ENCODE measurements at regions not wholly inside any gene's neighbourhood (a gene's known extent, or its start where the extent isn't known, plus 50 kb on each side); places are given as distances from the start of the nearest gene placed in this dataset.

DNA sequence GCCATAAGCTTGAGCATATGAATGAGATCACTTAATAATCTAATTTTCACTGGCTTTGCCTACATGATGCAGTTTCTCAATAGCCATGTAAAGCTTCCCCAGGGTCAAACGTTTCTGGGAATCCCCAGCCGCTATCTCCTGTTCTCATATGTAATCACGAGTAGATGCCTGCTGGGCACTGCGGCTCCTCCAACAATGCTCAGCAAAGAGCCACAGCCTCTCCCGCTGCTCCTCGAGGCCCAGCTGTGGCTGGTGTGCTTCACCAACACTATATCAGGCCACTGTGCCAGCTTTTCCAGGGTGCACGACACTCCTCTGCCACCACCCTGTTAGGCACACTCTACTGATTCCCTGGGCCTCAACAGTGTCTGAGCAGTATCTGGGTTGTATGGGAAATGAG lies 78.3 kb upstream of the RASGEF1B start:
- POLR2A ChIA-PET = no interaction called here
- TF ChIP-seq LEF1 (IDR thresholded peaks at IDR 0.05; ENCODE audit: borderline replicate concordance) = no peak
- no peak for TF ChIP-seq FOXA1 (IDR thresholded peaks at IDR 0.05)
- no peak for TF ChIP-seq HDGF (IDR thresholded peaks at IDR 0.05; ENCODE audit: borderline replicate concordance)
- no peak for TF ChIP-seq SP1 (IDR thresholded peaks at IDR 0.05)
- no peak for TF ChIP-seq ELF4 (IDR thresholded peaks at IDR 0.05)
- DNase-seq (ENCODE audit: extremely low spot score) = no peak
- CTCF ChIA-PET = no interaction called here

DNA sequence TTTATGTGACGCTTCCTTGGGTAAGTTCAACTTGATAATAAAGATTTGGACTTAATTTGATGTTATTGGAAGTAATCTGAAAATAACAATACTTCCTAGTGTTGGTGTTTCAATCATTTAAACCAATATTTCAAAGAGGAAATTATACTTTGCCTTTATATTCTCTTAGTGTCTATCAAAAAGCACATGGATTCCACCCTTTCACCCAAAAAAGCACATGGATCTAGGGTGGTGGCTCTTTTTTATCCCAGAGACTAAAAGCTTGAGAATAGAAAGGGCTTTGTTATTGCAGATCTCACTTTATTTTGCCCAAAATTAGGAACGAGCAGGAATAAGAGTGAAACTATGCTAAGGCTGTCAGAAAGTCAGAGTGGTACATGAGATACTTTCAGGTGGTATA lies 75.1 kb upstream of the RASGEF1B start:
- DNase-seq (ENCODE audit: extremely low spot score) = no peak
- ChIA-PET CTCF (no interaction called here), POLR2A (no interaction called here)
- TF ChIP-seq ARNT (IDR thresholded peaks at IDR 0.05) = no peak
- TF ChIP-seq BHLHE40 (IDR thresholded peaks at IDR 0.05; ENCODE audit: borderline replicate concordance) = no peak
- no peak for TF ChIP-seq FOXA1 (IDR thresholded peaks at IDR 0.05)
- TF ChIP-seq ZNF384 (IDR thresholded peaks at IDR 0.05) = no peak
- no peak for TF ChIP-seq LEF1 (IDR thresholded peaks at IDR 0.05; ENCODE audit: borderline replicate concordance)
- TF ChIP-seq CTBP1 (IDR thresholded peaks at IDR 0.05; ENCODE audit: borderline replicate concordance) = no peak
- TF ChIP-seq, protein P1, sequence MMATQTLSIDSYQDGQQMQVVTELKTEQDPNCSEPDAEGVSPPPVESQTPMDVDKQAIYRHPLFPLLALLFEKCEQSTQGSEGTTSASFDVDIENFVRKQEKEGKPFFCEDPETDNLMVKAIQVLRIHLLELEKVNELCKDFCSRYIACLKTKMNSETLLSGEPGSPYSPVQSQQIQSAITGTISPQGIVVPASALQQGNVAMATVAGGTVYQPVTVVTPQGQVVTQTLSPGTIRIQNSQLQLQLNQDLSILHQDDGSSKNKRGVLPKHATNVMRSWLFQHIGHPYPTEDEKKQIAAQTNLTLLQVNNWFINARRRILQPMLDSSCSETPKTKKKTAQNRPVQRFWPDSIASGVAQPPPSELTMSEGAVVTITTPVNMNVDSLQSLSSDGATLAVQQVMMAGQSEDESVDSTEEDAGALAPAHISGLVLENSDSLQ (IDR thresholded peaks at IDR 0.05) = no peak
- TF ChIP-seq NFRKB (IDR thresholded peaks at IDR 0.05) = no peak
- no peak for TF ChIP-seq FOXM1 (IDR thresholded peaks at IDR 0.05; ENCODE audit: borderline replicate concordance)
- TF ChIP-seq ELF4 (IDR thresholded peaks at IDR 0.05) = no peak
- no peak for TF ChIP-seq L3MBTL2 (conservative IDR thresholded peaks at IDR 0.05)
- TF ChIP-seq TARDBP (IDR thresholded peaks at IDR 0.05) = no peak
- TF ChIP-seq SP1 (IDR thresholded peaks at IDR 0.05) = no peak
- TF ChIP-seq FOXK2 (IDR thresholded peaks at IDR 0.05) = no peak
- no peak for TF ChIP-seq HDGF (IDR thresholded peaks at IDR 0.05; ENCODE audit: borderline replicate concordance)
- no peak for TF ChIP-seq SUZ12 (IDR thresholded peaks at IDR 0.05)

DNA sequence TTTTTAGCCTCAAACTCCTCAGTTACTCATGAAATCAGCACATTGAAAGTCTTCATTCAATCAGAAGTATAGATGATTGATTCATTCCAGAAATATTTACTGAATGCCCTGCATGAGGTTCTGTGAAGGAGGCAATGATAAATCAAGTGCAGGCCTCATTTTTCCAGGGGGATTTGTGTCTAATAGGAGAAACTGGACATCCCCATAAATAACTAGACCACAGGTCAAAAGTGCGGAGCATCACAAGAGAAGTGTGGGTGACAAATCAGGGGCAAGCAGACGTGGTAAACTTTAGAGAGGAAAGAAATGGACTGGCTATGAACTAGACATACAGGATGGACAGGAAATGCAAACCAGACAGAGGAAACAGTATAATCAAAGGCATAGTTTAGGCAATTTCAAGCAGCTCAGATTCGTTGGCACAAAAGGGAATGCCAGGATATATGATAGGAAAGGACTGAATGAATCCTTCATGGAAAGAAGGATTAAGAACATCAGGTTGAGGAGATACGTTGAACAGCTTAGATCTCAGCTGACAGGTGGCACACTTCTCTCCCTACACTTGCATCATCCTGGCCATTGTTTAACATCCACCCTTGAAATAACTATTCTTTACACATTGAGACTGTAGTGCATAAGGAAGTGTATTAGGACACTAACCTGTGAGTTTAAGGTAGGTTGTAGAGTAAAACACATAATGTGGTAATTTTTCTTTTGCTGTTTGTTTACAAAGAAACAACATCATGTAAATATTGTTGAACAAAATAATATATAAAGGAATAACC lies 69.6 kb upstream of the RASGEF1B start:
- ChIA-PET POLR2A (no interaction called here), CTCF (no interaction called here)
- no peak for DNase-seq (ENCODE audit: extremely low spot score)
- no peak for TF ChIP-seq LEF1 (IDR thresholded peaks at IDR 0.05; ENCODE audit: borderline replicate concordance)
- TF ChIP-seq TARDBP (IDR thresholded peaks at IDR 0.05) = no peak
- TF ChIP-seq FOXA1 (IDR thresholded peaks at IDR 0.05) = no peak
- no peak for TF ChIP-seq CTBP1 (IDR thresholded peaks at IDR 0.05; ENCODE audit: borderline replicate concordance)
- no peak for TF ChIP-seq L3MBTL2 (conservative IDR thresholded peaks at IDR 0.05)
- TF ChIP-seq FOXM1 (IDR thresholded peaks at IDR 0.05; ENCODE audit: borderline replicate concordance) = no peak
- TF ChIP-seq, protein P1 (IDR thresholded peaks at IDR 0.05) = no peak
- TF ChIP-seq SUZ12 (IDR thresholded peaks at IDR 0.05) = no peak
- TF ChIP-seq ELF4 (IDR thresholded peaks at IDR 0.05) = no peak
- TF ChIP-seq NFRKB (IDR thresholded peaks at IDR 0.05) = no peak
- no peak for TF ChIP-seq HDGF (IDR thresholded peaks at IDR 0.05; ENCODE audit: borderline replicate concordance)
- TF ChIP-seq ARNT (IDR thresholded peaks at IDR 0.05) = no peak
- no peak for TF ChIP-seq ZNF384 (IDR thresholded peaks at IDR 0.05)
- no peak for TF ChIP-seq SP1 (IDR thresholded peaks at IDR 0.05)
- no peak for TF ChIP-seq BHLHE40 (IDR thresholded peaks at IDR 0.05; ENCODE audit: borderline replicate concordance)
- TF ChIP-seq FOXK2 (IDR thresholded peaks at IDR 0.05) = no peak

DNA sequence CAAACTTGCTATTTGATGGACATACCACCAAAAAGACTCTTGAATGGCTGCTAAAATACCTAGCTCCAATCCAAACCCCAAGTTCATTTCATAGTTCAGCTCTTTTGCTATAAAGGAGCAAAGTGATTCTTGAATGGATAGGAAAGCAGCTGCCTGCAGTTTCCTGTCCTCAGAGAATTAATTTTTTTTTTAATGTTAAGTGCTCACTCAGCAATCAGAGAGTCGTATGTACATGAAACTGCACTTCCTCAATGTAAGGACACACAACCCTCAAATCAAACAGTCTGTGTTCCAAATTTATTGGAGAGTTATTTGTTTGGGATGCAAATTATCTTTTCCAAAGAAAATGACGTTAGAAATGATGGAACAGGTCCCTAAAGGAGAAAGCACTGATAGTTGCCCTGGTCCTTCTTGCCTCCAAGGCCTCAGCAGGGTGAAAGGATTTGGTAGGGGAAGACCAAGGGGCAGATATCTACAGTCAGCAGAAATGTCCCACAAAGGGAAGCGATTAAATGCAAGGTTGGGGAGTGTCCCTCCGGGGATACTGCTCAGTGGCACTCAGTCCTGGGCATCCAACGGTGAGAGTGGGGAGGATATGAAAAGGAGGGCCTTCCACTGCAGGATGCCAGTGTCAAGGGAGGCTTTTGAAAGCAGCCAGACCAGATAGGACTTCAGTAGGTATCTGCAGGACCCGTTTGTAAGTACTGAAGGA lies 67.2 kb upstream of the RASGEF1B start:
- CTCF ChIA-PET = no interaction called here
- no peak for DNase-seq (ENCODE audit: extremely low spot score)

DNA sequence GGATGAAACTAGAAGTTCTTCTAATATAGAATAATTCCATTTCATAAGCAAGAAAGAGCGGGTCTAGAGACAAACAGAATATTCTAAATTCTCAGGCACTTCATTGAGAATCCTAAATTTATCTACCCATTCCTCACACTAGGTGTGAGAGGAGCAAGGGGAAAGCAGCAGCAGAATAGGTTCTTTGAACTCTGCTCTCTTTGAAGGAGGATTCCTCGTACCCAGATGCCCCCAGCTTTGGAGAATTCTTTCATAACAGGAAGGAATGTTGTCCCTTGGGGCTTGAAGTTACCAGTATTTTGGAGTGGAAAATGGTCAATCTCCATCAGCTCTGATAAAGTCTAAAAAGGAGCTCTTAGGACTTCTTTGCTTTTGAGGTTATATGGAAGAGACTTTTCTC lies 59.7 kb upstream of the RASGEF1B start:
- DNase-seq (ENCODE audit: extremely low spot score) = no peak
- POLR2A ChIA-PET = no interaction called here
- CTCF ChIA-PET = no interaction called here
- TF ChIP-seq SUZ12 (IDR thresholded peaks at IDR 0.05) (no peak), ELF4 (IDR thresholded peaks at IDR 0.05) (no peak), SP1 (IDR thresholded peaks at IDR 0.05) (no peak)

More for the DNA sequence above, 67.2 kb upstream of the RASGEF1B start:
- no peak for TF ChIP-seq ELF4 (IDR thresholded peaks at IDR 0.05)
- TF ChIP-seq TARDBP (IDR thresholded peaks at IDR 0.05) = no peak
- no peak for TF ChIP-seq L3MBTL2 (conservative IDR thresholded peaks at IDR 0.05)
- no peak for TF ChIP-seq LEF1 (IDR thresholded peaks at IDR 0.05; ENCODE audit: borderline replicate concordance)
- TF ChIP-seq FOXA1 (IDR thresholded peaks at IDR 0.05) = no peak
- no peak for TF ChIP-seq ARNT (IDR thresholded peaks at IDR 0.05)
- TF ChIP-seq FOXK2 (IDR thresholded peaks at IDR 0.05) = no peak
- POLR2A ChIA-PET = no interaction called here

DNA sequence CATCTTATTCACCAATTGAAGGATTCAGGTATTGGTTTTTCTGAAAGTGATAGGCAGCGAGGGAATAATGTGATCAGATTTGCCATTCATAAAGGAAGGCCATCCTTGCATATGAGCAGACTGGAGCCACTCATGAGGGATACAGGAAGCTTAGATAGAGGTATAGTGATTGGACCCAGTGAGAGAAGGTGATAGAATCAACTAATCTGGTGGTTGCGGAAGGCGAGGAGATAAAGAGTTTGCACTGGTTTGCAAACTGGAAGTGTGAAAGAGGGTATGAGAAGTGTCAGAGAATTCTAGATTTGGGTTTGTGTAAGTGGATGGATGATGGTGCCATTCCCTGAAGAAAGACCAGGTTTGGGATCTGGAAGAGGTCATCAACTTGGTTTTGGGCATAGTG lies 57.3 kb upstream of the RASGEF1B start:
- POLR2A ChIA-PET = no interaction called here
- CTCF ChIA-PET = no interaction called here
- TF ChIP-seq, protein P1 (IDR thresholded peaks at IDR 0.05) = no peak
- TF ChIP-seq L3MBTL2 (conservative IDR thresholded peaks at IDR 0.05) (no peak), FOXK2 (IDR thresholded peaks at IDR 0.05) (no peak), ARNT (IDR thresholded peaks at IDR 0.05) (no peak), CTBP1 (IDR thresholded peaks at IDR 0.05; ENCODE audit: borderline replicate concordance) (no peak), HDGF (IDR thresholded peaks at IDR 0.05; ENCODE audit: borderline replicate concordance) (no peak), FOXA1 (IDR thresholded peaks at IDR 0.05) (no peak), ELF4 (IDR thresholded peaks at IDR 0.05) (no peak), NFRKB (IDR thresholded peaks at IDR 0.05) (no peak)
- DNase-seq (ENCODE audit: extremely low spot score) = no peak

Data from HEK293T (cell line).